ENCODE measurements at regions not wholly inside any gene's neighbourhood (a gene's known extent, or its start where the extent isn't known, plus 50 kb on each side); places are given as distances from the start of the nearest gene placed in this dataset.

- DNase-seq = no peak
Measured at GRCh38 chr12:116382686-116383530, 105.4 kb upstream of the MED13L start.

GRCh38 chr12:116384175-116384574 lies 106.7 kb upstream of the MED13L start:
- no peak for DNase-seq

- DNase-seq = no peak
Measured at GRCh38 chr12:116384691-116385485, 107.4 kb upstream of the MED13L start.

DNA sequence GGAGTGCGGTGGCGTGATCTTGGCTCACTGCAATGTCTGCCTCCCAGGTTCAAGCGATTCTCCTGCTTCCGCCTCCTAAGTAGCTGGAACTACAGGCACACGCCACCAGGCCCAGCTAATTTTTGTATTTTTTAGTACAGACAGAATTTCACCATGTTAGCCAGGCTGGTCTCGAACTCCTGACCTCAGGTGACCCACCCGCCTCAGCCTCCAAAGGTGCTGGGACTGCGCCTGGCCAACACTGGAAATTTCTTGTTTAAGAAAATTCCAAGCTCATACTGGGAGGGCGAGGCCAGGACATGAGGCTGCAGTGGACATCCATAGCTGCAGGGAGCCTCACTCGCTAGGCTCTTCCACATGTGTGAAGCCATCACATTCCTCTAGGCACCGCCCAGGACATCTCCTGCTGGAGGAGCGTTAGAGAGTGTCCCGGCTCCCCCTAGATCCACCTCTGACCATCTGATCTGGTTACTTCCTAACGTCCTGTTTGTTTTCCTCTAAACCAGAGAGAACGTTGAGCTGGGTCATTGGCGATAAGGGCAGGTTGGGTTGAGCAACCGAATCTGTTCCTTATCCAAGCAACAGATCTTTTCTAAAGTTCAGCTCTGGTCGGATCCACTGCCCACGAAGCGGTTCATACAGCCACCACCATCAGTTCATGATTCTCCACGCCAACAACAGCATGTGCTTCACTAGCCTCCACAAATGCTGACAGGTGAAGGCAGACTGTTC lies 108.2 kb upstream of the MED13L start:
- no peak for DNase-seq

DNA sequence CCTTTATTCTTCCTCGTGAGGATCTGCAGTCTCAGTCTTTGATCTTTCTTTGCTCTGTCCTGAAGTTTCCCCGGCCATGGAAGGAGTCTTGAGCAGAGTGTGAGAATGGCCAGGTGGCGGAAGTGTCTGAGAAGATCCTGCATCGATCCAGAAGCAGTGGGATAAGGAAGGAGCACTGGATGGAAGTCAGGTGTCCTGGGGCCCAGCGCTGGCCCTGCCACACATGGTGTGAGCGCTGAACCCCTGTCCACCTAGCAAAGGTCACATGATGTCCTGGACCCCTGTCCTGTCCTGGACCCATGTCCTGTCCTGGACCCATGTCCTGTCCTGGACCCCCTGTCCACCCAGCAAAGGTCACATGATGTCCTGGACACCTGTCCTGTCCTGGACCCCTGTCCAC lies 111.8 kb upstream of the MED13L start:
- no peak for DNase-seq

- no peak for DNase-seq
Measured at GRCh38 chr12:116389990-116390389, 112.5 kb upstream of the MED13L start.

DNA sequence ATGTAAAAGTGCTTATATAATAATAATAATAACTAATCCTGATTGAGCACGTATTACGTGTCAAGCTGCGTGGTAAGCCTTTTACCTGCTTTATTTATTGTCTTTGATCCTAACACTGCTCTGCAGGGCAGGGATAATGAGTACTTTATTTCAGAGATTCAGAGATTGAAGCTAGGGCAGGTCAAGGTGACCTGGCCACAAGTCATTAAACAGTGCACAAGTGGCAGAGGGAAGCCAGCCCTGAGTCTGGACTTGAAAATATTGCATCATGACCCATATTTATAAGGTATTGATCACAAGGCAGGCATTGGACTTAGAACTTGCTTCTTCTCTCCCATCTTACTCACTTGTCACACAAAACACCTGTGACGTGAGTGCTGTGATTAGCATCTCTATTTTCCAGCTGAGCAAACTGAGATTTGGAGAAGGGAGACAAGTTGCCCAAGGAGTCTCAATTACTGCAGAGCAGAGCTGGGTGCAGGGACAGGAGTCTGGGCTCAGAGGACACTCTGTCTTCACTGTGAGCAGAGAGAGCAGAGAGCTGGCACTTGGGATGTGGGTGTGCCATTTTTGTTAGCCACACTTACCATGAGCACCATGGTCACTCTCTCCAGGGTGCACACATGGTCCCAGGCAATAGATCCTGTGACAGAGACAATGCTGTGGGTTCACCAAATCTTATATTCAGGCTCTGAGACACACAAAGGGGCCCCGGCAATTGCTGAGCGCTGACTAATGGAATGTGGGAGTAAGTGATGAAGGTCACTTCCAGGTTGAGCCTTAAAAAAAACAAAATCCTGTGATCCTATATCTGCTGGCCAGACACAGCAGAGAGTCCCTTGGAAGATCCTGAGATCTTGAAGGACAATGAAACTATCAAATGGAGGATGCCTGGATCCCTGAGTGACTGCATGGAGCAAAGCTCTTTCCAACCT lies 113.2 kb upstream of the MED13L start:
- DNase-seq = no peak

DNA sequence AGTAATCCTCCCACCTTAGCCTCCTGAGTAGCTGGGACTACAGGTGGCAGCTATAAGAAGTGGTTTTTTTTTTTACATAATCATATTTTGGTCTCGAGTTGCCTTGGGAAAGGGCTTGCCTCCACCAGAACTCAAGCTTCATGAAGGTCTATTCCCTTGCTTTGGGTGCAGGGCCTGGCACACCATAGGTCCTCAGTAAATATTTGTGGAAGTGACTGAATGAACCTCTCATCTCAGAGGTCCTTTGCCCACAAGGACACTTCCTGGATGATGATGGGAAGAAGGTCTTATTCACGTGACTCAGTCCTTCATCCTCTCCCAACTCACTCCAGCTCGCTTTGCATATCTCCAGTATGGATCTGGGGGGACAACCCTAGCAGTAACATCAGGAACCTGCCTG lies 114.0 kb upstream of the MED13L start:
- DNase-seq = no peak

DNA sequence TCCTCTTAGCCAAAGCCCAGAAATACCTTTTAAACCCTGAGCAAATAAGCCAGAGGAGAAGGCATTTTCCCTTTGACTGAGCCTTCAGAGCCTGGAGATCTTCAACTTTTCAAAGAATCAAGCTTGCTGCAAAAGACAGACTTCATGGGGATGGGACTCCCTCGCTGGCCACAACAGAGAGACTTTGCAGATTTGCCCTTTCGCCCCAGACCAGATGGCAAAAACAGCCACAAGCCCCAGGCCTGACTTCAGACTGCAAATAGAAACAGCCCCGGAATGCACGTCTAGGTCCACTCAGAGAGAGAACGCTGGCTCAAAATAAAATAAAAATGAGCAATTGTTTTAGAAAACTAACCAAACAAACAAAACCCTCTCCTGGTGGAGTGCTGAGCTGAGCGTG lies 114.6 kb upstream of the MED13L start:
- no peak for DNase-seq

GRCh38 chr12:116393255-116393654 lies 115.8 kb upstream of the MED13L start:
- DNase-seq = no peak

DNA sequence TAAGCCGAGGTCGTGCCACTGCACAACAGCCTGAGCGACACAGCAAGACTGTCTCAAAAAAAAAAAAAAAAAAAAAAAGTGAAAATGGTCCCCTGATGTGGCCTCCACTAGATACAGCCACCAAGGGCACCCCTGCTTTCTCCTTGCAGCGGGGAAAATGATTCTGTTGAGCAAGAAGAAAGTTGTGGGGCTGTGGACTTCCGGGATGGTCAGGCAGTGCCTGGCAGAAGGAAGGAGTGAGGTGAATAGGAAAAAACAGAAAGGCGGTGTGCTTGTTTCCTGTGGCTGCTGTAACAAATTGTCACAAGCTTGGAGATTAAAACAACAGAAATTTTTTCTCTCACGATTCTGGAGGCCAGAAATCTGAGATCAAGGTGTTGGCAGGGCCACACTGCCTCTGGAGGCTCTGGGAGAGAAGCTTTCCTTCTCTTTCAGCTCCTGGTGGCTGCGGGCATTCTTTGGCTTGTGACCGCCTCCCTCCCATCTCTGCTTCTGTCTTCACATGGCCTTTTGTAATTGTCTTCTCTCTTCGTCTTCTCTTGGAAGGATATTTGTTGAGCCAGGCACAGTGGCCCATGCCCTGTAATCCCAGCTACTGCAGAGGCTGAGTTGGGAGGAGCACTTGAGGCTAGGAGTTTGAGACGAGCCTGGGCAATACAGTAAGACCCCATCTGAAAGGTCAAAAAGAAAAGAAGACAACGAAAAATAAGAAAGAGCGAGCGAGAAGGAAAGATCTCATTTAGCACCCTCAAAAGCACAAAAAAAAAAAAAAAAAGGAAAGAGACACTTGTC lies 116.6 kb upstream of the MED13L start:
- DNase-seq = no peak

DNA sequence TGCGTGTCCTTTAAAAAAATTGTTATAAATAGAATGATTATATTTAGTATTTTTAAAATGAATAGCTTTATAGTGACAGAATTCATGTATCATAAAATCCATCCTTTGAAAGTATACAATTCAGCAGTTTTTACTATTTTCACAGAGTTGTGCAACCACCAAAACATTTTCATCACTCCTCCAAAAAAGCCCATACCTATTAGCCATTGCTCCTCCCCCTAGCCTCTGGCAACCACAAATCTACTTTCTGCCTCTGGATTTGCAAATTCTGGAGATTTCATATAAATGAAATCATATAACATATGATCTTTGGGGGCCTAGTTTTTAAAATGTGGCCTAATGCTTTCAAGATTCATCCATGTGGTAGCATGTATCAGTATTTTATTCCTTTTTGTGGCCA lies 117.9 kb upstream of the MED13L start:
- DNase-seq = no peak

- no peak for DNase-seq
Measured at GRCh38 chr12:116397148-116397547, 119.7 kb upstream of the MED13L start.

- no peak for DNase-seq
Measured at GRCh38 chr12:116398193-116398592, 120.7 kb upstream of the MED13L start.

GRCh38 chr12:116399055-116399454 lies 121.6 kb upstream of the MED13L start:
- DNase-seq = no peak

DNA sequence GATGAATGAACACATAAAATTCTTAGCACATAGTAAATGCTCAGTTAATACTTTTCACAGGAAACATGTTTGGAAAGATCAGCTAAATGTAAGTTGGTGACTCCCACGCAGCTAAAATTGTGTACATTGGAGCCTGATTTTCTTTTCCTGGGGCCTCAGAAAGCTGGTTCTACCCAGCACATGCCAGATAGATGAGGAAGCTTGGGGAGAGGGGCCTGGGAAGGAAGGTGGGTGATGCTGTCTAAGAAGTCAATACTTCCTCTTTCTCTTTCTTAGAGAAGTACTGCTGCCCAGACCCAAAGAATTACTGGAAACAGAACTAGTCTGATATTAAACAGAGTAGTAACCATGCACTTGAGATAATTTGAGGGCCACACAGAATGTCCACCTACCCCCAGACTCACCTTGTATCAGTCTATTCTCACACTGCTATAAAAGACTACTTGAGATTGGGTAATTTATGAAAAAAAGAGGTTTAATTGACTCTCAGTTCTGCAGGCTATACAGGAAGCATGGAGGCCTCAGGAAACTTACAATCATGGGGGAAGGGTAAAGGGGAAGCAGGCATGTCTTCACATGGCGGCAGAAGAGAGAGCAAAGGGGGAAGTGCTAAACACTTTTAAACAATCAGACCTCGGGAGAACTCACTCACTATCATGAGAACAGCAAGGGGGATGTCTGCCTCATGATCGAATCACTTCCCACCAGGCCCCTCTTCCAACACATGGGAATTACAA lies 123.3 kb upstream of the MED13L start:
- peak; percentile 5 for DNase-seq

DNA sequence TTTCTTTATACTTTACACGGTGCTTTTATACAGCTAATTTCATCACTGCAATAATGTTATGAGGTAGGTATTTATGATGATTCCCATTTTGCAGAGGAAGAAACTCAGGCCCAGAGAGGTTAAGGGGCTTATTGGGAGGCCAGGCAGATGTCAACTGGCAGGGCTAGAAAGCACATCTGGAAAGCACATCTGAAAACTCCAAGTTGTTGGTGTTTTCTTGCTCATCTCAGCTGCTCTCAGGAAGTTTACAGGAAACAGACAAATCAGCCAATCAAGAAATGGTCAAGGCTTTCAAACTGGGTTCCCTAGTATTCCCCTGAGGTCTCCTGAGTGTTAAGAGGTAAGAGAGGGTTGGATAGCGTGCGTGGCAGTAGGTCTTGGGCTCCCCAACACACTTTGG lies 124.1 kb upstream of the MED13L start:
- DNase-seq = no peak

GRCh38 chr12:116402163-116402939 lies 124.9 kb upstream of the MED13L start:
- no peak for DNase-seq

DNA sequence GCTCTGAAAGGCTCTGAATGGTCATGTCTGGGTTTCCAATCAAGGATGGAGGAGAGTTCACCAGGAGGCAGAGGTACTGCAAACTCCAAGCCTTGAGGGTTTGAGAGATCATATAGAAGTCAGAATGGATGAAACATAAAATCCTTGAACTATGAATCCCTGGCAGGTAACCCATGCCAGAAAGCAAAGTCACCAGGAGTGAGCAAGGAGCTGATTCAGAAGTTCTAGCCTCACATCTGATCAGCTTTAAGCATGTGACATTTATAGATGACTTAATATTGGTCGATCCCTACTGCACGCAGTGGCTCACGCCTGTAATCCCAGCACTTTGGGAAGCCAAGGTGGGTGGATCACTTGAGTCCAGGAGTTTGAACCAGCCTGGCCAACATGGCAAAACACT lies 126.1 kb upstream of the MED13L start:
- DNase-seq = no peak

GRCh38 chr12:116404247-116404646 lies 126.8 kb upstream of the MED13L start:
- no peak for DNase-seq
